ENCODE measurements at regions not wholly inside any gene's neighbourhood (a gene's known extent, or its start where the extent isn't known, plus 50 kb on each side); places are given as distances from the start of the nearest gene placed in this dataset.

DNA sequence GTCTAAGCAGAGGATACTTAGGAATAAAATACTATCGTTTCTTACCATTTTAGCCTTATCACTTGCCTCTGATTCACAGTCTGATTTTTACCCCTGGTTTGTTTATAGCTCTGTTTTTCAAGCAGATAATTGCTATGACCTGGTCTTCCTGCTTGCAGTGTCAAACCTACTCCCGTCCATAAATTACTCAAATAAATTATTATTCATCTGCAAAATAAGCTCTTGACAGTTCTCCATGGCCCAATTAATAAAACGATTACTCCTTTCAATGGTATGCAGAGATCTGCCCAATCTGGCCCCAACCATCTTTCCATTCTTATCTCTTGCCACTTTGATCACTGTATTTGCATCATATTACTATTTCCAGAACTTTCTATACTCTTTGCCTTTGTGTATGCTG, 354.0 kb downstream of the CCDC85A start:
- H3K27ac ChIP-seq (ENCODE audit: low read length) = no peak overlapping the region
- CTCF ChIA-PET = no interaction called here
- ATAC-seq (no peak), DNase-seq (ENCODE audit: low read depth, low spot score) (no peak)
- H3K9me3 ChIP-seq (ENCODE audit: control insufficient read depth, insufficient read depth, low read depth, low read length) = no peaks in the 10 kb centered on the region
- POLR2A ChIA-PET = no interaction called here
- TF ChIP-seq SIN3A (IDR thresholded peaks at IDR 0.05; ENCODE audit: borderline replicate concordance, insufficient read depth, low read depth, low read length) (no peak), TCF7L2 (IDR thresholded peaks at IDR 0.05; ENCODE audit: low read depth, low read length) (no peak), POLR2AphosphoS5 (IDR thresholded peaks at IDR 0.05; ENCODE audit: low read depth, low read length) (no peak)
- TF ChIP-seq, protein P1, sequence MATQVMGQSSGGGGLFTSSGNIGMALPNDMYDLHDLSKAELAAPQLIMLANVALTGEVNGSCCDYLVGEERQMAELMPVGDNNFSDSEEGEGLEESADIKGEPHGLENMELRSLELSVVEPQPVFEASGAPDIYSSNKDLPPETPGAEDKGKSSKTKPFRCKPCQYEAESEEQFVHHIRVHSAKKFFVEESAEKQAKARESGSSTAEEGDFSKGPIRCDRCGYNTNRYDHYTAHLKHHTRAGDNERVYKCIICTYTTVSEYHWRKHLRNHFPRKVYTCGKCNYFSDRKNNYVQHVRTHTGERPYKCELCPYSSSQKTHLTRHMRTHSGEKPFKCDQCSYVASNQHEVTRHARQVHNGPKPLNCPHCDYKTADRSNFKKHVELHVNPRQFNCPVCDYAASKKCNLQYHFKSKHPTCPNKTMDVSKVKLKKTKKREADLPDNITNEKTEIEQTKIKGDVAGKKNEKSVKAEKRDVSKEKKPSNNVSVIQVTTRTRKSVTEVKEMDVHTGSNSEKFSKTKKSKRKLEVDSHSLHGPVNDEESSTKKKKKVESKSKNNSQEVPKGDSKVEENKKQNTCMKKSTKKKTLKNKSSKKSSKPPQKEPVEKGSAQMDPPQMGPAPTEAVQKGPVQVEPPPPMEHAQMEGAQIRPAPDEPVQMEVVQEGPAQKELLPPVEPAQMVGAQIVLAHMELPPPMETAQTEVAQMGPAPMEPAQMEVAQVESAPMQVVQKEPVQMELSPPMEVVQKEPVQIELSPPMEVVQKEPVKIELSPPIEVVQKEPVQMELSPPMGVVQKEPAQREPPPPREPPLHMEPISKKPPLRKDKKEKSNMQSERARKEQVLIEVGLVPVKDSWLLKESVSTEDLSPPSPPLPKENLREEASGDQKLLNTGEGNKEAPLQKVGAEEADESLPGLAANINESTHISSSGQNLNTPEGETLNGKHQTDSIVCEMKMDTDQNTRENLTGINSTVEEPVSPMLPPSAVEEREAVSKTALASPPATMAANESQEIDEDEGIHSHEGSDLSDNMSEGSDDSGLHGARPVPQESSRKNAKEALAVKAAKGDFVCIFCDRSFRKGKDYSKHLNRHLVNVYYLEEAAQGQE (IDR thresholded peaks at IDR 0.05; ENCODE audit: insufficient read depth in 1 of 2, low read depth in 2 of 2, low read length in 1 of 2) = no peak
- TF ChIP-seq, protein P2, sequence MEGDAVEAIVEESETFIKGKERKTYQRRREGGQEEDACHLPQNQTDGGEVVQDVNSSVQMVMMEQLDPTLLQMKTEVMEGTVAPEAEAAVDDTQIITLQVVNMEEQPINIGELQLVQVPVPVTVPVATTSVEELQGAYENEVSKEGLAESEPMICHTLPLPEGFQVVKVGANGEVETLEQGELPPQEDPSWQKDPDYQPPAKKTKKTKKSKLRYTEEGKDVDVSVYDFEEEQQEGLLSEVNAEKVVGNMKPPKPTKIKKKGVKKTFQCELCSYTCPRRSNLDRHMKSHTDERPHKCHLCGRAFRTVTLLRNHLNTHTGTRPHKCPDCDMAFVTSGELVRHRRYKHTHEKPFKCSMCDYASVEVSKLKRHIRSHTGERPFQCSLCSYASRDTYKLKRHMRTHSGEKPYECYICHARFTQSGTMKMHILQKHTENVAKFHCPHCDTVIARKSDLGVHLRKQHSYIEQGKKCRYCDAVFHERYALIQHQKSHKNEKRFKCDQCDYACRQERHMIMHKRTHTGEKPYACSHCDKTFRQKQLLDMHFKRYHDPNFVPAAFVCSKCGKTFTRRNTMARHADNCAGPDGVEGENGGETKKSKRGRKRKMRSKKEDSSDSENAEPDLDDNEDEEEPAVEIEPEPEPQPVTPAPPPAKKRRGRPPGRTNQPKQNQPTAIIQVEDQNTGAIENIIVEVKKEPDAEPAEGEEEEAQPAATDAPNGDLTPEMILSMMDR (IDR thresholded peaks at IDR 0.05) = no peak
- H3K4me1 ChIP-seq (ENCODE audit: control insufficient read depth, insufficient read depth, low read length) = no peaks in the 10 kb centered on the region
- no TSS peak for BruUV-seq (replicated peaks)
- in situ Hi-C loops (cut with HindIII; ENCODE audit: low pct_unique_long_range_greater_than_20kb, low sequenced_read_pairs) (no loop called here), intact Hi-C loops (cut with micrococcal nuclease; ENCODE audit: unreplicated experiment) (no loop called here)
- H3K4me3 ChIP-seq (ENCODE audit: low read depth in 2 of 2, low read length in 2 of 2) = no peak overlapping the region
- no peaks in the 10 kb centered on the region for H3K27me3 ChIP-seq (ENCODE audit: control insufficient read depth, insufficient read depth, low read length)
- no peaks in the 10 kb centered on the region; the same call in 1 of the 2 replicates for H3K36me3 ChIP-seq (ENCODE audit: control insufficient read depth, insufficient read depth, low read length)

DNA sequence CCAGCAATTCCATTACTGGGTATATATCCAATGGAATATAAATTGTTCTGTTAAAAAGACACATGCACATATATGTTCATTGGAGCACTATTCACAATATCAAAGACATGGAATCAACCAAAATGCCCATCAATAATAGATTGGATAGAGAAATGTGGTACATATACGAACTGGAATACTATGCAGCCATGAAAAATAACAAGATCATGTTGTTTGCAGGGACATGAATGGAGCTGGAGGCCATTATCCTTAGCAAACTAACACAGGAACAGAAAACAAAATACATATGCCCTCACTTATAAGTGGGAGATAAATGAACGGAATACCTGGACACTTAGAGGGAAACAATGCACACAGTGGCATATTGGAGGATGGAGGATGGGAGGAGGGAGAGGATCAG, 355.8 kb downstream of the CCDC85A start:
- no peaks in the 10 kb centered on the region for H3K27me3 ChIP-seq (ENCODE audit: control insufficient read depth, insufficient read depth, low read length)
- BruUV-seq (replicated peaks) = no TSS peak
- H3K27ac ChIP-seq (ENCODE audit: low read length) = no peak overlapping the region
- no peaks in the 10 kb centered on the region for H3K4me1 ChIP-seq (ENCODE audit: control insufficient read depth, insufficient read depth, low read length)
- POLR2A ChIA-PET = no interaction called here
- CTCF ChIA-PET = no interaction called here
- in situ Hi-C loops (cut with HindIII; ENCODE audit: low pct_unique_long_range_greater_than_20kb, low sequenced_read_pairs) (no loop called here), intact Hi-C loops (cut with micrococcal nuclease; ENCODE audit: unreplicated experiment) (no loop called here)
- H3K4me3 ChIP-seq (ENCODE audit: low read depth in 2 of 2, low read length in 2 of 2) = no peak overlapping the region
- TF ChIP-seq SIN3A (IDR thresholded peaks at IDR 0.05; ENCODE audit: borderline replicate concordance, insufficient read depth, low read depth, low read length) = no peak
- TF ChIP-seq, protein P1 (IDR thresholded peaks at IDR 0.05; ENCODE audit: insufficient read depth in 1 of 2, low read depth in 2 of 2, low read length in 1 of 2) = no peak
- no peak for TF ChIP-seq TCF7L2 (IDR thresholded peaks at IDR 0.05; ENCODE audit: low read depth, low read length)
- TF ChIP-seq POLR2AphosphoS5 (IDR thresholded peaks at IDR 0.05; ENCODE audit: low read depth, low read length) = no peak
- TF ChIP-seq, protein P2 (IDR thresholded peaks at IDR 0.05) = no peak
- H3K36me3 ChIP-seq (ENCODE audit: control insufficient read depth, insufficient read depth, low read length) = no peaks in the 10 kb centered on the region; the same call in 1 of the 2 replicates
- no peaks in the 10 kb centered on the region for H3K9me3 ChIP-seq (ENCODE audit: control insufficient read depth, insufficient read depth, low read depth, low read length)
- DNase-seq (ENCODE audit: low read depth, low spot score) (no peak), ATAC-seq (no peak)

All from Panc1 (cell line).